Retinal pigment epithelial cell (primary cell): ENCODE measurements at regions not wholly inside any gene's neighbourhood (a gene's known extent, or its start where the extent isn't known, plus 50 kb on each side); places are given as distances from the start of the nearest gene placed in this dataset.

Experiments used
- DNase-seq: peaks from one replicate; pipeline ENCODE4 v3.0.0-alpha.2; 2010; ENCODE audit warnings: low read depth
- H3K4me3 ChIP-seq: 2 replicates; pipeline ENCODE4 v1.5.1; 2011; ENCODE audit warnings: mild to moderate bottlenecking, low read length, control low read depth, moderate library complexity
- CTCF ChIP-seq: conservative IDR thresholded peaks from 2 replicates; pipeline ENCODE4 v1.5.1; 2011; ENCODE audit warnings: low read depth, low read length, control low read depth, inconsistent platforms

GRCh38 chr2:239682518-239682917, 281.7 kb upstream of the HDAC4 start:
- TF ChIP-seq CTCF, result no peak
- no peak for DNase-seq
- H3K4me3 ChIP-seq, result no peak overlapping the region

GRCh38 chr2:239679755-239680154, 278.9 kb upstream of the HDAC4 start:
- TF ChIP-seq CTCF, result no peak
- no peak for DNase-seq
- H3K4me3 ChIP-seq, result no peak overlapping the region

GRCh38 chr2:239678666-239679296, 278.0 kb upstream of the HDAC4 start:
- no peak overlapping the region for H3K4me3 ChIP-seq
- no peak for TF ChIP-seq CTCF
- no peak for DNase-seq

GRCh38 chr2:239678186-239678490, 277.3 kb upstream of the HDAC4 start:
- H3K4me3 ChIP-seq, result no peak overlapping the region
- DNase-seq, result no peak
- no peak for TF ChIP-seq CTCF

- no peak for TF ChIP-seq CTCF
- H3K4me3 ChIP-seq, result no peak overlapping the region
- no peak for DNase-seq
Measured at GRCh38 chr2:239677453-239678185, 276.8 kb upstream of the HDAC4 start.

- DNase-seq, result no peak
- no peak overlapping the region for H3K4me3 ChIP-seq
- TF ChIP-seq CTCF, result no peak
Measured at GRCh38 chr2:239676716-239677452, 276.1 kb upstream of the HDAC4 start.
